HepG2 (cell line): ENCODE measurements at regions not wholly inside any gene's neighbourhood (a gene's known extent, or its start where the extent isn't known, plus 50 kb on each side); places are given as distances from the start of the nearest gene placed in this dataset.

Experiments used
- ESRRA ChIP-seq: sonication (generic); formaldehyde crosslinking; IDR thresholded peaks from 2 replicates; pipeline ENCODE4 v1.5.1; 2020; ENCODE audit warnings: mild to moderate bottlenecking, low read depth, missing genetic modification reagents
- ETV5 ChIP-seq: IDR thresholded peaks from 2 replicates; pipeline ENCODE4 v1.6.1; 2018; ENCODE audit warnings: missing biosample characterization, missing genetic modification reagents, inconsistent platforms, borderline replicate concordance
- FOXK1 ChIP-seq: sonication (generic); formaldehyde crosslinking; IDR thresholded peaks from 2 replicates; pipeline ENCODE4 v1.4.0; 2020; ENCODE audit warnings: low read depth, missing genetic modification reagents, borderline replicate concordance
- HIC2 ChIP-seq: sonication (generic); formaldehyde crosslinking; IDR thresholded peaks from 2 replicates; pipeline ENCODE4 v1.9.0; 2022; ENCODE audit warnings: low read depth, missing genetic modification reagents
- HNRNPH1 ChIP-seq: fragments of 200-400 bp; formaldehyde crosslinking; optimal IDR thresholded peaks from 2 replicates; pipeline ENCODE3; 2017; ENCODE audit warnings: mild to moderate bottlenecking, low read depth, low read length
- JARID2 ChIP-seq: sonication (generic); formaldehyde crosslinking; IDR thresholded peaks from 2 replicates; pipeline ENCODE4 v1.8.1; 2023; ENCODE audit warnings: missing genetic modification reagents, inconsistent platforms; ENCODE audit not compliant: insufficient replicate concordance
- MAFG ChIP-seq: sonication (generic); formaldehyde crosslinking; IDR thresholded peaks from 2 replicates; pipeline ENCODE4 v1.5.1; 2020; ENCODE audit warnings: mild to moderate bottlenecking, missing genetic modification reagents
- MYPOP ChIP-seq: sonication (generic); formaldehyde crosslinking; IDR thresholded peaks from 2 replicates; pipeline ENCODE4 v1.8.1; 2023; ENCODE audit warnings: mild to moderate bottlenecking, moderate library complexity, missing genetic modification reagents
- NR2F2 ChIP-seq: IDR thresholded peaks from 2 replicates; pipeline ENCODE4 v1.6.1; 2012; ENCODE audit warnings: low read depth, inconsistent platforms, borderline replicate concordance
- POGK ChIP-seq: sonication (generic); formaldehyde crosslinking; conservative IDR thresholded peaks from 2 replicates; pipeline ENCODE4 v1.8.0; 2022; ENCODE audit warnings: mild to moderate bottlenecking, moderate library complexity, missing genetic modification reagents
- PRDM4 ChIP-seq: sonication (generic); formaldehyde crosslinking; IDR thresholded peaks from 2 replicates; pipeline ENCODE4 v1.9.0; 2021; ENCODE audit warnings: missing genetic modification reagents, borderline replicate concordance
- REST ChIP-seq, 2 experiments: IDR thresholded peaks; 2 replicates each; pipeline ENCODE4 v1.6.1; 2011 to 2012; ENCODE audit warnings: low read length in 2 of 2, borderline replicate concordance in 1 of 2, low read depth in 1 of 2, mild to moderate bottlenecking in 1 of 2, moderate library complexity in 1 of 2
- TEAD3 ChIP-seq: optimal IDR thresholded peaks from 2 replicates; pipeline ENCODE3; 2016; ENCODE audit warnings: borderline replicate concordance
- TERF1 ChIP-seq: sonication (generic); formaldehyde crosslinking; IDR thresholded peaks from 2 replicates; pipeline ENCODE4 v1.8.0; 2022; ENCODE audit warnings: mild to moderate bottlenecking, missing genetic modification reagents, moderate library complexity
- ZFP36 ChIP-seq: fragments of 150-350 bp; IDR thresholded peaks from 2 replicates; pipeline ENCODE4 v1.6.1; 2018; ENCODE audit warnings: borderline replicate concordance, low read length, low read depth; ENCODE audit not compliant: partially characterized antibody

- TF ChIP-seq TERF1 (CRISPR knock-in tag) (no peak), NR2F2 (peak; percentile 57), MYPOP (CRISPR knock-in tag) (no peak), PRDM4 (CRISPR knock-in tag) (no peak), FOXK1 (0 out of 2 replicates have a peak, but pooled peaks have one; percentile 29), HNRNPH1 (no peak), ZFP36 (no peak), ETV5 (CRISPR knock-in tag) (peak; percentile 69; the same call in 1 of the 2 replicates), HIC2 (CRISPR knock-in tag) (peak; percentile 69; the same call in 1 of the 2 replicates), REST (IDR thresholded peaks at IDR 0.05; ENCODE audit: borderline replicate concordance in 1 of 2, low read depth in 1 of 2, low read length in 2 of 2) (no peak), POGK (CRISPR knock-in tag) (no peak), MAFG (no peak), TEAD3 (CRISPR knock-in tag) (peak; percentile 18), JARID2 (no peak), ESRRA (CRISPR knock-in tag) (0 out of 2 replicates have a peak, but pooled peaks have one; percentile 30)
These were observed 327.3 kb upstream of the NRP1 start (continued) for GRCh38 chr10:33661580-33662336.
